H1 (cell line): ENCODE measurements at regions not wholly inside any gene's neighbourhood (a gene's known extent, or its start where the extent isn't known, plus 50 kb on each side); places are given as distances from the start of the nearest gene placed in this dataset.

Experiments used
- CTCF ChIA-PET: fragments of 300-600 bp; sonication (Branson Sonifier 250); formaldehyde crosslinking; loops from one replicate; lab custom pipeline; 2021; ENCODE audit not compliant: partially characterized antibody; lab: Charles Lee
- POLR2A ChIA-PET: fragments of 300-600 bp; sonication (Branson Sonifier 250); formaldehyde crosslinking; loops from one replicate; lab custom pipeline; 2021; ENCODE audit warnings: inconsistent platforms; ENCODE audit not compliant: partially characterized antibody; lab: Charles Lee
- DNase-seq, 2 experiments: peaks; one replicate each; pipeline versions ENCODE4 v3.0.0 to v3.0.0-alpha.2; 2010 to 2022; ENCODE audit warnings: low spot score in 2 of 2, low read depth in 1 of 2, mixed read lengths in 1 of 2
- FAIRE-seq: peaks from 2 replicates; lab custom pipeline; 2011; peaks lifted over from hg19 to GRCh38; lab: Jason Lieb, UNC
- H2AFZ ChIP-seq: 2 replicates; pipeline ENCODE4 v1.8.1; 2012; ENCODE audit warnings: low read length, inconsistent platforms
- H2AK5ac ChIP-seq: 2 replicates; pipeline ENCODE4 v1.6.1; 2013; ENCODE audit warnings: low read depth, low read length
- H2BK120ac ChIP-seq: replicated peaks from 2 replicates; pipeline ENCODE3; 2013; ENCODE audit warnings: low read depth, low read length, inconsistent platforms
- H2BK12ac ChIP-seq: 2 replicates; pipeline ENCODE4 v1.6.1; 2013; ENCODE audit warnings: low read depth, low read length
- H2BK15ac ChIP-seq: 2 replicates; pipeline ENCODE4 v1.6.1; 2013; ENCODE audit warnings: low read length
- H2BK20ac ChIP-seq: 2 replicates; pipeline ENCODE4 v1.6.1; 2013; ENCODE audit warnings: low read length
- H2BK5ac ChIP-seq: 2 replicates; pipeline ENCODE4 v1.6.1; 2013; ENCODE audit warnings: low read depth, low read length
- H3K14ac ChIP-seq: 2 replicates; pipeline ENCODE4 v1.6.1; 2013; ENCODE audit warnings: inconsistent platforms; ENCODE audit not compliant: insufficient read length
- H3K18ac ChIP-seq: 2 replicates; pipeline ENCODE4 v1.6.1; 2013; ENCODE audit warnings: low read length; ENCODE audit errors: extremely low read depth
- H3K23ac ChIP-seq: 2 replicates; pipeline ENCODE4 v1.6.1; 2013; ENCODE audit warnings: inconsistent platforms; ENCODE audit not compliant: insufficient read length
- H3K23me2 ChIP-seq: 2 replicates; pipeline ENCODE4 v1.6.1; 2013; ENCODE audit warnings: low read depth, low read length
- H3K27ac ChIP-seq: 2 replicates; pipeline ENCODE4 v1.6.1; 2011; ENCODE audit warnings: low read depth, low read length, inconsistent platforms
- H3K27me3 ChIP-seq, 4 experiments: replicated peaks in 1 of 4; 1 replicate in 1 of 4; 2 replicates in 3 of 4; pipeline versions ENCODE4 v1.6.1 to v1.8.1; 2011 to 2013; ENCODE audit warnings: low read length in 3 of 4, mild to moderate bottlenecking in 3 of 4, inconsistent platforms in 2 of 4, mixed read lengths in 2 of 4, moderate library complexity in 1 of 4; ENCODE audit not compliant: control insufficient read depth in 3 of 4, insufficient read depth in 3 of 4; ENCODE audit errors: extremely low read depth in 1 of 4
- H3K36me3 ChIP-seq, 4 experiments: 2 replicates each; pipeline versions ENCODE4 v1.6.1 to v1.8.1; 2011 to 2013; ENCODE audit warnings: mild to moderate bottlenecking in 4 of 4, low read length in 3 of 4, moderate library complexity in 2 of 4, control low read depth in 1 of 4, inconsistent platforms in 1 of 4; ENCODE audit not compliant: insufficient read depth in 4 of 4, control insufficient read depth in 2 of 4
- H3K4ac ChIP-seq: replicated peaks from 2 replicates; pipeline ENCODE3; 2013; ENCODE audit warnings: low read length, low read depth, mixed read lengths, inconsistent platforms; ENCODE audit not compliant: insufficient read length
- H3K4me1 ChIP-seq, 4 experiments: replicated peaks in 1 of 4; 1 replicate in 1 of 4; 2 replicates in 3 of 4; pipeline versions ENCODE4 v1.6.1 to v1.8.1; 2011 to 2013; ENCODE audit warnings: low read length in 3 of 4, inconsistent platforms in 2 of 4, mixed read lengths in 1 of 4; ENCODE audit not compliant: insufficient read depth in 4 of 4, control insufficient read depth in 3 of 4
- H3K4me2 ChIP-seq, 2 experiments: 2 replicates each; pipeline versions ENCODE4 v1.6.1 to v1.8.1; 2011 to 2013; ENCODE audit warnings: low read depth in 2 of 2, low read length in 2 of 2, control low read depth in 1 of 2, inconsistent platforms in 1 of 2, mild to moderate bottlenecking in 1 of 2; ENCODE audit not compliant: insufficient read depth in 1 of 2
- H3K4me3 ChIP-seq, 4 experiments: fragments of 200-600, 300-600 bp in 1 of 4; sonication (generic), shearing (Covaris generic), sonication (Bioruptor Twin) in 1 of 4; 2 replicates each; pipeline versions ENCODE4 v1.5.1 to v1.8.1; 2011 to 2016; ENCODE audit warnings: low read length in 4 of 4, low read depth in 3 of 4, control low read depth in 2 of 4, inconsistent platforms in 2 of 4, mild to moderate bottlenecking in 2 of 4, mixed read lengths in 1 of 4, moderate library complexity in 1 of 4; ENCODE audit not compliant: insufficient read depth in 2 of 4; ENCODE audit errors: extremely low read depth in 1 of 4
- H3K56ac ChIP-seq: replicated peaks from 2 replicates; pipeline ENCODE3; 2013; ENCODE audit warnings: low read depth, mild to moderate bottlenecking, mixed read lengths, low read length, inconsistent platforms; ENCODE audit not compliant: insufficient read length
- H3K79me1 ChIP-seq: 2 replicates; pipeline ENCODE4 v1.6.1; 2013; ENCODE audit warnings: low read depth, low read length, control low read depth
- H3K79me2 ChIP-seq, 2 experiments: 2 replicates each; pipeline versions ENCODE4 v1.6.1 to v1.8.1; 2012 to 2013; ENCODE audit warnings: low read length in 2 of 2, mild to moderate bottlenecking in 2 of 2, inconsistent platforms in 1 of 2; ENCODE audit not compliant: insufficient read depth in 2 of 2, control insufficient read depth in 1 of 2
- H3K9ac ChIP-seq, 4 experiments: replicated peaks in 1 of 4; 1 replicate in 1 of 4; 2 replicates in 3 of 4; pipeline versions ENCODE4 v1.6.1 to v1.8.1; 2011 to 2013; ENCODE audit warnings: low read depth in 3 of 4, low read length in 3 of 4, control low read depth in 2 of 4, mild to moderate bottlenecking in 2 of 4, moderate library complexity in 2 of 4, inconsistent platforms in 1 of 4; ENCODE audit errors: extremely low read depth in 1 of 4
- H3K9me3 ChIP-seq, 2 experiments: 2 replicates each; pipeline versions ENCODE4 v1.6.1 to v1.8.1; 2012 to 2013; ENCODE audit warnings: mild to moderate bottlenecking in 2 of 2, moderate library complexity in 2 of 2, control low read depth in 1 of 2, inconsistent platforms in 1 of 2, low read depth in 1 of 2, low read length in 1 of 2, mixed read lengths in 1 of 2; ENCODE audit not compliant: insufficient read depth in 2 of 2
- H4K20me1 ChIP-seq, 2 experiments: replicated peaks in 1 of 2; 2 replicates each; pipeline versions ENCODE3 to v1.8.1; 2011 to 2013; ENCODE audit warnings: inconsistent platforms in 2 of 2, low read length in 2 of 2, mild to moderate bottlenecking in 1 of 2; ENCODE audit not compliant: insufficient read depth in 2 of 2, control insufficient read depth in 1 of 2
- H4K5ac ChIP-seq: 2 replicates; pipeline ENCODE4 v1.6.1; 2013; ENCODE audit warnings: low read length, low read depth, mixed read lengths, inconsistent platforms; ENCODE audit not compliant: insufficient read length
- H4K8ac ChIP-seq: 2 replicates; pipeline ENCODE4 v1.8.0; 2013; ENCODE audit warnings: mild to moderate bottlenecking, moderate library complexity, low read length, inconsistent platforms; ENCODE audit not compliant: insufficient read depth; ENCODE audit errors: extremely low read depth
- H4K91ac ChIP-seq: replicated peaks from 2 replicates; pipeline ENCODE3; 2013; ENCODE audit warnings: low read length, mixed read lengths, inconsistent platforms; ENCODE audit not compliant: insufficient read length
- ASH2L ChIP-seq: fragments of 200-600, 300-600 bp; sonication (generic); IDR thresholded peaks from one replicate; pipeline ENCODE4 v1.7.1; 2017; ENCODE audit warnings: low read length
- BCL11A ChIP-seq, 2 experiments: IDR thresholded peaks; one replicate each; pipeline ENCODE4 v1.6.1; 2011; ENCODE audit warnings: low read depth in 2 of 2, low read length in 2 of 2, mild to moderate bottlenecking in 2 of 2
- CBX5 ChIP-seq: fragments of 300-800, 300-1000 bp; sonication (generic); IDR thresholded peaks from 2 replicates; pipeline ENCODE4 v1.7.1; 2016; ENCODE audit warnings: antibody characterized with exemption, low read length, low read depth
- CBX8 ChIP-seq: fragments of 300-800, 300-1000 bp; sonication (generic); IDR thresholded peaks from 2 replicates; pipeline ENCODE4 v1.7.1; 2016; ENCODE audit warnings: low read depth, low read length, borderline replicate concordance
- CHD1 ChIP-seq: IDR thresholded peaks from 2 replicates; pipeline ENCODE4 v1.6.1; 2012; ENCODE audit warnings: low read depth, low read length, improper control_type of control experiment
- CREB1 ChIP-seq: IDR thresholded peaks from 2 replicates; pipeline ENCODE4 v1.6.1; 2012; ENCODE audit warnings: inconsistent platforms
- EP300 ChIP-seq, 2 experiments: IDR thresholded peaks; 1 replicate in 1 of 2; 2 replicates in 1 of 2; pipeline ENCODE4 v1.6.1; 2011 to 2012; ENCODE audit warnings: low read depth in 2 of 2, low read length in 2 of 2, mild to moderate bottlenecking in 2 of 2, borderline replicate concordance in 1 of 2, inconsistent platforms in 1 of 2, moderate library complexity in 1 of 2
- FOSL1 ChIP-seq: IDR thresholded peaks from 2 replicates; pipeline ENCODE4 v1.6.1; 2011; ENCODE audit warnings: mild to moderate bottlenecking, low read depth, low read length, moderate library complexity; ENCODE audit not compliant: insufficient read depth
- JUND ChIP-seq: IDR thresholded peaks from 2 replicates; pipeline ENCODE4 v1.6.1; 2011; ENCODE audit warnings: mild to moderate bottlenecking, improper control_type of control experiment, low read length
- KDM4A ChIP-seq: IDR thresholded peaks from one replicate; pipeline ENCODE4 v1.7.1; 2012; ENCODE audit warnings: low read depth, mild to moderate bottlenecking, moderate library complexity, low read length, inconsistent platforms; ENCODE audit not compliant: severe bottlenecking
- MAX ChIP-seq: IDR thresholded peaks from 2 replicates; pipeline ENCODE4 v1.6.1; 2012; ENCODE audit warnings: inconsistent platforms
- NRF1 ChIP-seq: IDR thresholded peaks from 2 replicates; pipeline ENCODE4 v1.6.1; 2011; ENCODE audit warnings: mild to moderate bottlenecking, low read depth, low read length, improper control_type of control experiment
- SP1 ChIP-seq: IDR thresholded peaks from 2 replicates; pipeline ENCODE4 v1.6.1; 2011; ENCODE audit warnings: low read depth, low read length
- ZNF274 ChIP-seq: IDR thresholded peaks from 2 replicates; pipeline ENCODE4 v1.7.0; 2012; ENCODE audit warnings: low read length, borderline replicate concordance; ENCODE audit errors: extremely low read depth
- WGBS, 2 experiments: shearing (Covaris generic) in 1 of 2; methylation state at CpG; one replicate each; pipeline versions ENCODE4 v1.1.6 to v1.1.7; 2013 to 2015; ENCODE audit warnings: low lambda C conversion rate in 2 of 2, mixed read lengths in 2 of 2, inconsistent platforms in 1 of 2, low coverage in 1 of 2, missing lambda C conversion rate in 1 of 2; ENCODE audit not compliant: insufficient replicate concordance in 2 of 2, insufficient coverage in 1 of 2, insufficient read length in 1 of 2; ENCODE audit errors: extremely low coverage in 1 of 2, missing lambda C conversion rate in 1 of 2; 5-methylcytosine and 5-hydroxymethylcytosine counted together

- 95% methylated on average over 8 of the region's 8 CpGs; no CpG with 5 or more reads in 1 of the 2 experiments for WGBS, 2 experiments
- Histone ChIP-seq H3K4me2 (no peak overlapping the region), H3K4ac (no peak overlapping the region), H3K79me2 (no peaks in the 10 kb centered on the region), H2BK15ac (no peak overlapping the region), H3K9ac (no peak overlapping the region), H3K9me3 (no peaks in the 10 kb centered on the region), H2BK120ac (no peak overlapping the region), H4K8ac (no peak overlapping the region), H3K4me3 (no peak overlapping the region), H2AK5ac (no peak overlapping the region), H3K56ac (no peak overlapping the region), H3K27me3 (no peaks in the 10 kb centered on the region), H4K20me1 (no peaks in the 10 kb centered on the region), H3K27ac (no peak overlapping the region), H4K5ac (no peak overlapping the region), H2BK5ac (no peak overlapping the region), H3K36me3 (no peaks in the 10 kb centered on the region), H3K23me2 (no peaks in the 10 kb centered on the region), H2AFZ (no peak overlapping the region), H4K91ac (no peak overlapping the region), H2BK20ac (no peak overlapping the region), H3K14ac (no peak overlapping the region), H3K79me1 (no peaks in the 10 kb centered on the region), H3K23ac (no peak overlapping the region), H3K4me1 (no peaks in the 10 kb centered on the region), H3K18ac (no peak overlapping the region), H2BK12ac (no peak overlapping the region)
- no peak for DNase-seq
- FAIRE-seq = no peak
- ChIA-PET CTCF (no interaction called here), POLR2A (no interaction called here)
- no peak for TF ChIP-seq BCL11A (IDR thresholded peaks at IDR 0.05; ENCODE audit: low read depth in 2 of 2, low read length in 2 of 2)
- no peak for TF ChIP-seq NRF1
- no peak for TF ChIP-seq CBX8
- no peak for TF ChIP-seq SP1
- TF ChIP-seq JUND = no peak
- no peak for TF ChIP-seq ASH2L
- TF ChIP-seq EP300 (IDR thresholded peaks at IDR 0.05; ENCODE audit: borderline replicate concordance in 1 of 2, low read depth in 2 of 2, low read length in 2 of 2) = no peak
- no peak for TF ChIP-seq KDM4A
- no peak for TF ChIP-seq CBX5
- no peak for TF ChIP-seq CREB1
- no peak for TF ChIP-seq ZNF274
- no peak for TF ChIP-seq FOSL1
- TF ChIP-seq CHD1 = no peak
- TF ChIP-seq MAX = no peak
These were observed 320.7 kb upstream of the PFKP start for GRCh38 chr10:2746638-2747037.
